Osteoblast (primary cell): ENCODE measurements at regions not wholly inside any gene's neighbourhood (a gene's known extent, or its start where the extent isn't known, plus 50 kb on each side); places are given as distances from the start of the nearest gene placed in this dataset.
"Not testable (repeated sequence)": the region's sequence is repeated elsewhere in the genome, so short reads cannot be mapped to it uniquely, and the experiment has no call there.

Source experiments
- DNase-seq: peaks from one replicate; pipeline ENCODE4 v3.0.0; 2011; ENCODE audit warnings: low spot score, mixed read lengths; ENCODE audit not compliant: insufficient read length; ENCODE audit errors: missing footprints
- H2AFZ ChIP-seq: 2 replicates; pipeline ENCODE4 v1.6.0; 2011; ENCODE audit warnings: mild to moderate bottlenecking, low read length
- H3K27ac ChIP-seq: 2 replicates; pipeline ENCODE4 v1.5.1; 2011; ENCODE audit warnings: mild to moderate bottlenecking, low read depth, low read length, moderate library complexity
- H3K27me3 ChIP-seq: 2 replicates; pipeline ENCODE4 v1.6.0; 2012; ENCODE audit warnings: mild to moderate bottlenecking, control low read depth, inconsistent platforms, low read length, moderate library complexity; ENCODE audit not compliant: insufficient read depth
- H3K36me3 ChIP-seq: 2 replicates; pipeline ENCODE4 v1.5.1; 2011; ENCODE audit warnings: mild to moderate bottlenecking, low read length, control low read depth, moderate library complexity; ENCODE audit not compliant: insufficient read depth
- H3K4me1 ChIP-seq: 2 replicates; pipeline ENCODE4 v1.5.1; 2011; ENCODE audit warnings: mild to moderate bottlenecking, low read length, control low read depth, moderate library complexity; ENCODE audit not compliant: insufficient read depth
- H3K4me2 ChIP-seq: 2 replicates; pipeline ENCODE4 v1.6.0; 2011; ENCODE audit warnings: mild to moderate bottlenecking, low read length; ENCODE audit not compliant: insufficient read depth
- H3K4me3 ChIP-seq: fragments of 200-600 bp; sonication (generic); 3 replicates; pipeline ENCODE4 v1.5.1; 2012; ENCODE audit warnings: mild to moderate bottlenecking, low read length, inconsistent platforms; ENCODE audit not compliant: insufficient read depth
- H3K79me2 ChIP-seq: 2 replicates; pipeline ENCODE4 v1.6.0; 2012; ENCODE audit warnings: mild to moderate bottlenecking, low read length, control low read depth, inconsistent platforms; ENCODE audit not compliant: insufficient read depth
- H3K9me3 ChIP-seq: 2 replicates; pipeline ENCODE4 v1.5.1; 2011; ENCODE audit warnings: low read depth, low read length, control low read depth
- H4K20me1 ChIP-seq: 2 replicates; pipeline ENCODE4 v1.6.0; 2012; ENCODE audit warnings: mild to moderate bottlenecking, low read length, control low read depth; ENCODE audit not compliant: insufficient read depth
- TF ChIP-seq, protein P1 (sequence below): IDR thresholded peaks from 2 replicates; pipeline ENCODE4 v1.5.1; 2011; ENCODE audit warnings: mild to moderate bottlenecking, low read depth, low read length, moderate library complexity; ENCODE audit errors: extremely low read depth

DNA sequence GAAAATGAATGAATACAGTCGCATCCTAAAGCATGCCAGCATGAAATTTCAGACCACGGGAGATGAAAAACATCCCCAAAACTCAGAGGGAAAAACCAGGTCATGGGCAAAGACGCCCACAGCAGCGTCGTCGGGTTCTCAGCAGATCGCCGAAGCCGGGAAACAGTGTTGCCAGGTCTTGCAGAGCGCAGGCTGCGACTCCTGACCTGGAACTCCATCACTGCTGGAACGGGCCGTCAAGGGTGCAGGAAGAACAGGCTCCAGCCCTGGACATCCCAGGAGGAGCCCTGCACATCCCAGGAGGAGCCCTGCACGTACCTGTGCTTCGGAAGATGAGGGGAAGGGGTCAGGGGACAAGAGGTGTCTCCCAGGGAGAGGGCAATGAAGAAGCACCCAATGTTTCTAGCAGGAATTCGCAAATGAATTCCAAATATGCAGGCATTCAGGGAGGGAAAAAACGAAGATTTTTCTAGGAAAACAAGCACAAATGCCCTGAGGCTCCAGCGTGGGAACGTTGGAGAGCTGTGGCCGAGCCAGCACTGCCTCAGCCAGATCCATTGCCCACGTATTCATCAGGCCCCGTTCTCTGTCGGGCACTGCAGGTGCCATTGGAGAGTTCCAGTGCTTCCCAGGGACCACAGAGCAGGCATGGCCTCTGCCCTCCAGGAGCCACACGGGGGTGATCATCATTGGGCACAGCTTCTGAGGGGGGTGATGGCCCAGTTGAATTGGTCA, 1110.4 kb downstream of the BRD1 start:
- H3K4me2 ChIP-seq = no peak overlapping the region
- no peaks in the 10 kb centered on the region for H3K9me3 ChIP-seq

DNA sequence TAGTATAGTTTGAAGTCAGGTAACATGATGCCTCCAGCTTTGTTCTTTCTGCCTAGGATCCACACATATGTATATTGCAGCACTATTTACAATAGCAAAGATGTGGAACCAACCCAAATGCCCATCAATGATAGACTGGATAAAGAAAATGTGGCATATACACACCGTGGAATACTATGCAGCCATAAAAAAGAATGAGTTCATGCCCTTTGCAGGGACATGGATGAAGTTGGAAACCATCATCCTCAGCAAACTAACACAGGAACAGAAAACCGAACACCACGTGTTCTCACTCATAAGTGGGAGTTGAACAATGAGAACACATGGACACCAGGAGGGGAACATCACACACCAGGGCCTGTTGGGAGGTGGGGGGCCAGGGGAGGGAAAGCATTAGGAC, 1111.5 kb downstream of the BRD1 start:
- not testable (repeated sequence) for H3K9me3 ChIP-seq

More for the DNA sequence above, 1110.4 kb downstream of the BRD1 start:
- Histone ChIP-seq H4K20me1 (no peaks in the 10 kb centered on the region), H3K27ac (no peak overlapping the region), H3K4me3 (no peak overlapping the region), H2AFZ (no peak overlapping the region), H3K4me1 (no peaks in the 10 kb centered on the region), H3K79me2 (no peaks in the 10 kb centered on the region), H3K27me3 (no peaks in the 10 kb centered on the region), H3K36me3 (no peaks in the 10 kb centered on the region)
- TF ChIP-seq, protein P1, sequence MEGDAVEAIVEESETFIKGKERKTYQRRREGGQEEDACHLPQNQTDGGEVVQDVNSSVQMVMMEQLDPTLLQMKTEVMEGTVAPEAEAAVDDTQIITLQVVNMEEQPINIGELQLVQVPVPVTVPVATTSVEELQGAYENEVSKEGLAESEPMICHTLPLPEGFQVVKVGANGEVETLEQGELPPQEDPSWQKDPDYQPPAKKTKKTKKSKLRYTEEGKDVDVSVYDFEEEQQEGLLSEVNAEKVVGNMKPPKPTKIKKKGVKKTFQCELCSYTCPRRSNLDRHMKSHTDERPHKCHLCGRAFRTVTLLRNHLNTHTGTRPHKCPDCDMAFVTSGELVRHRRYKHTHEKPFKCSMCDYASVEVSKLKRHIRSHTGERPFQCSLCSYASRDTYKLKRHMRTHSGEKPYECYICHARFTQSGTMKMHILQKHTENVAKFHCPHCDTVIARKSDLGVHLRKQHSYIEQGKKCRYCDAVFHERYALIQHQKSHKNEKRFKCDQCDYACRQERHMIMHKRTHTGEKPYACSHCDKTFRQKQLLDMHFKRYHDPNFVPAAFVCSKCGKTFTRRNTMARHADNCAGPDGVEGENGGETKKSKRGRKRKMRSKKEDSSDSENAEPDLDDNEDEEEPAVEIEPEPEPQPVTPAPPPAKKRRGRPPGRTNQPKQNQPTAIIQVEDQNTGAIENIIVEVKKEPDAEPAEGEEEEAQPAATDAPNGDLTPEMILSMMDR = no peak
- peak; percentile 44 for DNase-seq

DNA sequence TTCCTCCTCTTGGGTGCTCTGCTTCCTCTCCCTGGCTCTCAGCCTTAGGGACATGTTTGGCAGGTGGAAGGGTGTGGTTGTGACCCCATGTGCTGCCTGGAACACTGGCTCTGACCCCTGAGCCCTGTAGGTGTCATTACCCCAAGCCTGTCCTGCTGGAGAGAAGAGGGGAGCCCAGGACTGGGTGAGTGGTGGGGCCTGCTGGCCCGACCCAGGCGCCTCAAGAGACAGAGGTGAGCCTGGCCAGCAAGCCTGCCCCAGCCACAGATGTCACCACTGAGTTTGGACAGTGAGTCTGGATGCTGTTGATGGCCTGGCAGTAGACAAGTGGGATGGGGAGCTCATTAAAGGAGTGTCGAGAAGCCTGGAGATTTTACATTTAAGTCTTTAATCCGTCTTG, 1112.2 kb downstream of the BRD1 start:
- TF ChIP-seq, protein P1 = no peak

More for the DNA sequence above, 1111.5 kb downstream of the BRD1 start:
- H2AFZ ChIP-seq, H3K27me3 ChIP-seq, H3K27ac ChIP-seq, H3K4me3 ChIP-seq, H3K4me1 ChIP-seq, DNase-seq, H3K79me2 ChIP-seq, H3K4me2 ChIP-seq, H4K20me1 ChIP-seq, H3K36me3 ChIP-seq: not testable (repeated sequence)

DNA sequence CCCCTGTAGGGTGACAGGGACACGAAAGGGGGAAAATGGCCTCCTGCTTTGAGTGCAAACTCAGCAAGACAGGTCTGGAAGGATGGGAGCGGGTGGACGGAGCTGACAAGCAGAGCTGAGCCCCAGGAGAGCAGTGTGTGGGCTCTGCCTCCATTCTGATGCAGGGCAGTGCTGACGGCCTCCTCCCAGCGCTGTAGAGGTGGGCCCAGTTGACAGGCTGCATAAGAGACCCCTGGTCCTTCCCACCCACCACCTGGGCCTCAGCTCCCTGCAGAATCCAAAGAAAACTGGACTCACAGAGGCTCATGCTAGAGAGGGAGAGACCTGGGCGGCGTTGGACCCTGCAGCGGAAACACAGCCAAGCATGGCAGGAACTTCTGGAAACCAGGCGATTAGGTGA, 1113.4 kb downstream of the BRD1 start:
- no peaks in the 10 kb centered on the region for H3K36me3 ChIP-seq
- no peaks in the 10 kb centered on the region for H3K79me2 ChIP-seq
- H3K4me1 ChIP-seq = no peaks in the 10 kb centered on the region
- H3K4me3 ChIP-seq = no peak overlapping the region
- H4K20me1 ChIP-seq = no peaks in the 10 kb centered on the region
- no peaks in the 10 kb centered on the region for H3K27me3 ChIP-seq
- no peak overlapping the region for H2AFZ ChIP-seq
- DNase-seq = peak; percentile 80
- H3K27ac ChIP-seq = no peak overlapping the region
- TF ChIP-seq, protein P1 = no peak
- H3K4me2 ChIP-seq = no peak overlapping the region
- no peaks in the 10 kb centered on the region for H3K9me3 ChIP-seq

More for the DNA sequence above, 1112.2 kb downstream of the BRD1 start:
- no peaks in the 10 kb centered on the region for H3K27me3 ChIP-seq
- no peak overlapping the region for H3K4me3 ChIP-seq
- DNase-seq = no peak
- H2AFZ ChIP-seq = no peak overlapping the region
- H4K20me1 ChIP-seq = no peaks in the 10 kb centered on the region
- no peak overlapping the region for H3K27ac ChIP-seq
- no peaks in the 10 kb centered on the region for H3K36me3 ChIP-seq
- H3K4me1 ChIP-seq = no peaks in the 10 kb centered on the region
- H3K4me2 ChIP-seq = no peak overlapping the region
- no peaks in the 10 kb centered on the region for H3K9me3 ChIP-seq
- H3K79me2 ChIP-seq = no peaks in the 10 kb centered on the region
